Suprapubic skin (tissue), 4 donors: ENCODE measurements at regions not wholly inside any gene's neighbourhood (a gene's known extent, or its start where the extent isn't known, plus 50 kb on each side); places are given as distances from the start of the nearest gene placed in this dataset.

Source experiments
- DNase-seq, 2 donors: peaks; one replicate each; pipeline ENCODE4 v3.0.0-alpha.2; 2019; ENCODE audit warnings: low spot score in 2 of 2
- H3K27ac ChIP-seq: fragments of 200-600 bp; sonication (generic); one replicate; pipeline ENCODE4 v1.5.1; 2019
- H3K27me3 ChIP-seq: fragments of 200-600 bp; sonication (generic); one replicate; pipeline ENCODE4 v1.5.1; 2019
- H3K36me3 ChIP-seq: fragments of 200-600 bp; sonication (generic); one replicate; pipeline ENCODE4 v1.5.1; 2019
- H3K4me1 ChIP-seq: fragments of 200-600 bp; sonication (generic); one replicate; pipeline ENCODE4 v1.5.1; 2019
- H3K4me3 ChIP-seq: fragments of 200-600 bp; sonication (generic); one replicate; pipeline ENCODE4 v1.5.1; 2019; ENCODE audit warnings: mild to moderate bottlenecking
- H3K9me3 ChIP-seq: fragments of 200-600 bp; sonication (generic); one replicate; pipeline ENCODE4 v1.5.1; 2019
- EP300 ChIP-seq: sonication (generic); formaldehyde crosslinking; IDR thresholded peaks from one replicate; pipeline ENCODE4 v1.6.1; 2017; ENCODE audit warnings: antibody characterized with exemption
- POLR2A ChIP-seq, 2 donors: fragments of 450-650 bp; IDR thresholded peaks; one replicate each; pipeline ENCODE4 v1.6.1; 2017; ENCODE audit warnings: antibody characterized with exemption in 2 of 2, mild to moderate bottlenecking in 2 of 2, moderate library complexity in 2 of 2
- POLR2AphosphoS5 ChIP-seq, 3 donors: sonication (generic); formaldehyde crosslinking; IDR thresholded peaks; one replicate each; pipeline ENCODE4 v1.6.1; 2017; ENCODE audit warnings: antibody characterized with exemption in 3 of 3
- WGBS: methylation state at CpG from one replicate; pipeline ENCODE4 v1.1.5; 2018; 5-methylcytosine and 5-hydroxymethylcytosine counted together
- TF ChIP-seq, protein P1 (sequence below), 2 donors: fragments of 200-600 bp in 1 of 2; fragments of 450-650 bp in 1 of 2; sonication (generic) in 1 of 2; IDR thresholded peaks; one replicate each; pipeline ENCODE4 v1.5.1; 2016 to 2019; ENCODE audit warnings: antibody characterized with exemption in 2 of 2, mild to moderate bottlenecking in 1 of 2, moderate library complexity in 1 of 2

DNA sequence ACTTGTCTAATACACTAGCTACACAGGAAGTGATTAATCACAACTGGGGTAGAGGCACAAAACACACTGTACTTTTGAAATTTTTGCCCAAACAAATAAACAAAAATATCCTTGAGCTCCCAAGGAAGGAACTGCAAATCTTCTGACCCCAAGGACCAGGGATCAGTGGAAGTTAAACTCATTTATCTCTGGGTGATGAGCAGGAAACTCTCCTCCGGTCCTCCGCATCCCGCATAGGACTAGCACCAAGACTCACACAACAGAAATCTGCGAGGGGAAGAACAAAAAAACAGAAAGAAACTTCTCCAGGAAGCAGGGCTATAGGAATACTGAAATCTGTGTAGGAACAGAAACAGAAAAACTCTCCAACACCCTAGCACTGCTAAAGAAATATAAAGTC lies 650.3 kb downstream of the DCDC2C start:
- Histone ChIP-seq H3K4me3 (no peak overlapping the region), H3K36me3 (no peaks in the 10 kb centered on the region), H3K4me1 (no peaks in the 10 kb centered on the region), H3K27ac (no peak overlapping the region), H3K27me3 (no peaks in the 10 kb centered on the region), H3K9me3 (no peaks in the 10 kb centered on the region)
- no peak for DNase-seq
- no peak for TF ChIP-seq POLR2A (IDR thresholded peaks at IDR 0.05)
- no peak for TF ChIP-seq EP300
- no peak for TF ChIP-seq POLR2AphosphoS5 (IDR thresholded peaks at IDR 0.05)
- TF ChIP-seq, protein P1, sequence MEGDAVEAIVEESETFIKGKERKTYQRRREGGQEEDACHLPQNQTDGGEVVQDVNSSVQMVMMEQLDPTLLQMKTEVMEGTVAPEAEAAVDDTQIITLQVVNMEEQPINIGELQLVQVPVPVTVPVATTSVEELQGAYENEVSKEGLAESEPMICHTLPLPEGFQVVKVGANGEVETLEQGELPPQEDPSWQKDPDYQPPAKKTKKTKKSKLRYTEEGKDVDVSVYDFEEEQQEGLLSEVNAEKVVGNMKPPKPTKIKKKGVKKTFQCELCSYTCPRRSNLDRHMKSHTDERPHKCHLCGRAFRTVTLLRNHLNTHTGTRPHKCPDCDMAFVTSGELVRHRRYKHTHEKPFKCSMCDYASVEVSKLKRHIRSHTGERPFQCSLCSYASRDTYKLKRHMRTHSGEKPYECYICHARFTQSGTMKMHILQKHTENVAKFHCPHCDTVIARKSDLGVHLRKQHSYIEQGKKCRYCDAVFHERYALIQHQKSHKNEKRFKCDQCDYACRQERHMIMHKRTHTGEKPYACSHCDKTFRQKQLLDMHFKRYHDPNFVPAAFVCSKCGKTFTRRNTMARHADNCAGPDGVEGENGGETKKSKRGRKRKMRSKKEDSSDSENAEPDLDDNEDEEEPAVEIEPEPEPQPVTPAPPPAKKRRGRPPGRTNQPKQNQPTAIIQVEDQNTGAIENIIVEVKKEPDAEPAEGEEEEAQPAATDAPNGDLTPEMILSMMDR (IDR thresholded peaks at IDR 0.05) = no peak
- WGBS = 87% methylated on average over 4 of the region's 4 CpGs

- Histone ChIP-seq H3K4me3 (no peak overlapping the region), H3K4me1 (no peaks in the 10 kb centered on the region), H3K27ac (no peak overlapping the region), H3K27me3 (no peaks in the 10 kb centered on the region), H3K36me3 (no peaks in the 10 kb centered on the region), H3K9me3 (no peaks in the 10 kb centered on the region)
- DNase-seq = no peak
- no peak for TF ChIP-seq POLR2A (IDR thresholded peaks at IDR 0.05)
- TF ChIP-seq POLR2AphosphoS5 (IDR thresholded peaks at IDR 0.05) = no peak
- TF ChIP-seq EP300 = no peak
- TF ChIP-seq, protein P1 (IDR thresholded peaks at IDR 0.05) = no peak
- 74% methylated on average over 1 of the region's 1 CpG for WGBS
Observed at GRCh38 chr2:4354164-4354563, 650.8 kb downstream of the DCDC2C start.

DNA sequence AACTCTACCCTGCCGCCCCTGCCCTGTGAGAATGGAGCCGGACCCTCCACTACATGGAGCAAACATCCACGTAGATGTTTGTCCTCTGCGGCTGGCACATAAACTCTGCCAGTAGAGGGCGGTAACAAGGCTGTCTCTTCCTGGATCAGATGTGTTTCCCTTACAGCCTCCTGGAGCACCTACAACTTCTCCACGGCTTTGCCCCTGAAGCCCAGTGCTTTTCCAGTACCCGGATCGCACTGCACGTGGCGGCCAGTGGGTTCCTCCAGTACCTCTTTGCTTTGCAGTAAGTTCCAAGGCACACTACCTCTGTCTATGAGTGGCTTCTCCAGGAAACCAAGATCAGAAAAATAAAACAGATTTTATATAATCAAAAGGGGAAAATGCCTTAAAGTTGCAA lies 651.3 kb downstream of the DCDC2C start:
- Histone ChIP-seq H3K27me3 (no peaks in the 10 kb centered on the region), H3K36me3 (no peaks in the 10 kb centered on the region), H3K4me1 (no peaks in the 10 kb centered on the region), H3K9me3 (no peaks in the 10 kb centered on the region), H3K27ac (no peak overlapping the region), H3K4me3 (no peak overlapping the region)
- no peak for DNase-seq
- TF ChIP-seq, protein P1 (IDR thresholded peaks at IDR 0.05) = no peak
- WGBS = 75% methylated on average over 10 of the region's 10 CpGs

GRCh38 chr2:4356109-4356508 lies 652.7 kb downstream of the DCDC2C start:
- 81% methylated on average over 3 of the region's 3 CpGs for WGBS
- Histone ChIP-seq H3K27ac (no peak overlapping the region), H3K4me1 (no peaks in the 10 kb centered on the region), H3K9me3 (no peaks in the 10 kb centered on the region), H3K36me3 (no peaks in the 10 kb centered on the region), H3K27me3 (no peaks in the 10 kb centered on the region), H3K4me3 (no peak overlapping the region)
- no peak for DNase-seq
- TF ChIP-seq, protein P1 (IDR thresholded peaks at IDR 0.05) = no peak
- no peak for TF ChIP-seq POLR2A (IDR thresholded peaks at IDR 0.05)
- TF ChIP-seq EP300 = no peak
- no peak for TF ChIP-seq POLR2AphosphoS5 (IDR thresholded peaks at IDR 0.05)

DNA sequence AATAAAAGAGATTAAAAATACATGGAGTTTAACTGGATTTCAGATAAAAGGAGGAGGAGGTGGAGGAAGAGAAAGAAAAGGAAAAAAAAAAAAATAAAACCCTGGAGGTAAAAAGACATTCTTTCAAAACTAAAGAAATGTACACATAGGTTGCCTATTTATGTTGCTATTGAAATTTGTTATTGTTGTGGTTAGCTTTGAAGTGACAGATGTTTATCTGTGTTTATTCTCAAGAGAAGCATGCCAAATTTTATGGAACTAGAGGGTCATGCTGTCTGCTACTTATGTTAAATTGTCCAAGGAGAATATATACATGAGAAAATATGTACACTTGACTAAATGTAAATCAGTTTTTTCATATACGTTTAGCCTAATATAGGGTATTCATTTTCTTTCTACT lies 653.2 kb downstream of the DCDC2C start:
- TF ChIP-seq, protein P1 (IDR thresholded peaks at IDR 0.05) = no peak
- TF ChIP-seq POLR2AphosphoS5 (IDR thresholded peaks at IDR 0.05) (no peak), EP300 (no peak), POLR2A (IDR thresholded peaks at IDR 0.05) (no peak)
- no peak for DNase-seq
- H3K27me3 ChIP-seq = no peaks in the 10 kb centered on the region
- H3K4me3 ChIP-seq = no peak overlapping the region
- no peaks in the 10 kb centered on the region for H3K9me3 ChIP-seq
- no peak overlapping the region for H3K27ac ChIP-seq
- H3K4me1 ChIP-seq = no peaks in the 10 kb centered on the region
- no peaks in the 10 kb centered on the region for H3K36me3 ChIP-seq
- 67% methylated on average over 1 of the region's 1 CpG for WGBS
